Trophoblast cell (in vitro differentiated cells and primary cell): ENCODE measurements at regions not wholly inside any gene's neighbourhood (a gene's known extent, or its start where the extent isn't known, plus 50 kb on each side); places are given as distances from the start of the nearest gene placed in this dataset.
A peak's percentile ranks its signal among the peaks of the same experiment; 100 is the strongest.

Experiments used
- DNase-seq, 2 donors: peaks; one replicate each; pipeline ENCODE4 v3.0.0-alpha.2; 2016
- H2AFZ ChIP-seq: 2 replicates; pipeline ENCODE4 v1.6.1; 2013; ENCODE audit warnings: low read length, moderate library complexity, mild to moderate bottlenecking; ENCODE audit not compliant: insufficient read depth, poor library complexity
- H2AK5ac ChIP-seq: 2 replicates; pipeline ENCODE4 v1.6.1; 2013; ENCODE audit warnings: mild to moderate bottlenecking, low read length
- H2BK120ac ChIP-seq: 2 replicates; pipeline ENCODE4 v1.6.1; 2013; ENCODE audit warnings: low read length, mild to moderate bottlenecking, moderate library complexity; ENCODE audit not compliant: insufficient read depth, poor library complexity
- H2BK12ac ChIP-seq: 2 replicates; pipeline ENCODE4 v1.6.1; 2013; ENCODE audit warnings: mild to moderate bottlenecking, low read length, moderate library complexity
- H2BK5ac ChIP-seq: 2 replicates; pipeline ENCODE4 v1.6.1; 2013; ENCODE audit warnings: low read length, low read depth, moderate library complexity, mild to moderate bottlenecking; ENCODE audit not compliant: poor library complexity
- H3K14ac ChIP-seq: 2 replicates; pipeline ENCODE4 v1.6.1; 2013; ENCODE audit warnings: mild to moderate bottlenecking, low read length
- H3K18ac ChIP-seq: 2 replicates; pipeline ENCODE4 v1.6.1; 2013; ENCODE audit warnings: mild to moderate bottlenecking, low read length
- H3K23ac ChIP-seq: 2 replicates; pipeline ENCODE4 v1.6.1; 2013; ENCODE audit warnings: low read length
- H3K27ac ChIP-seq: 2 replicates; pipeline ENCODE4 v1.5.1; 2013; ENCODE audit warnings: low read depth, mild to moderate bottlenecking, inconsistent platforms, low read length, moderate library complexity
- H3K27me3 ChIP-seq: 2 replicates; pipeline ENCODE4 v1.6.1; 2013; ENCODE audit warnings: inconsistent platforms, mild to moderate bottlenecking, low read length, moderate library complexity; ENCODE audit not compliant: insufficient read depth
- H3K36me3 ChIP-seq, 2 experiments: 1 replicate in 1 of 2; 2 replicates in 1 of 2; pipeline ENCODE4 v1.6.1; 2013; ENCODE audit warnings: low read length in 2 of 2, mild to moderate bottlenecking in 2 of 2, moderate library complexity in 1 of 2; ENCODE audit not compliant: insufficient read depth in 2 of 2, control insufficient read depth in 1 of 2
- H3K4ac ChIP-seq: 2 replicates; pipeline ENCODE4 v1.6.1; 2013; ENCODE audit warnings: low read depth, mild to moderate bottlenecking, low read length, moderate library complexity
- H3K4me1 ChIP-seq, 2 experiments: 1 replicate in 1 of 2; 2 replicates in 1 of 2; pipeline ENCODE4 v1.6.1; 2013; ENCODE audit warnings: low read length in 2 of 2, mild to moderate bottlenecking in 2 of 2, moderate library complexity in 1 of 2; ENCODE audit not compliant: insufficient read depth in 2 of 2, control insufficient read depth in 1 of 2
- H3K4me2 ChIP-seq: 2 replicates; pipeline ENCODE4 v1.6.1; 2013; ENCODE audit warnings: inconsistent platforms, mild to moderate bottlenecking, low read length, moderate library complexity
- H3K4me3 ChIP-seq: 2 replicates; pipeline ENCODE4 v1.5.1; 2013; ENCODE audit warnings: mild to moderate bottlenecking, low read depth, low read length, inconsistent platforms
- H3K79me1 ChIP-seq: one replicate; pipeline ENCODE4 v1.6.1; 2013; ENCODE audit warnings: low read length
- H3K79me2 ChIP-seq: 2 replicates; pipeline ENCODE4 v1.6.1; 2013; ENCODE audit warnings: low read length, mild to moderate bottlenecking; ENCODE audit not compliant: control insufficient read depth, insufficient read depth, poor library complexity
- H3K9ac ChIP-seq: 2 replicates; pipeline ENCODE4 v1.6.1; 2013; ENCODE audit warnings: mild to moderate bottlenecking, low read length
- H3K9me3 ChIP-seq: 2 replicates; pipeline ENCODE4 v1.6.1; 2013; ENCODE audit warnings: low read depth, mild to moderate bottlenecking, control low read depth, inconsistent platforms, low read length; ENCODE audit not compliant: insufficient read depth
- H4K12ac ChIP-seq: 2 replicates; pipeline ENCODE4 v1.6.1; 2013; ENCODE audit warnings: low read depth, mild to moderate bottlenecking, low read length, moderate library complexity
- H4K8ac ChIP-seq: 2 replicates; pipeline ENCODE4 v1.6.1; 2013; ENCODE audit warnings: low read depth, mild to moderate bottlenecking, low read length, moderate library complexity
- H4K91ac ChIP-seq: one replicate; pipeline ENCODE4 v1.6.1; 2013; ENCODE audit warnings: low read depth, mild to moderate bottlenecking, low read length, moderate library complexity
- WGBS: extraction: QIAGEN DNeasy Blood & Tissue Kit; methylation state at CpG from one replicate; pipeline ENCODE4 v1.1.7; 2013; ENCODE audit warnings: missing lambda C conversion rate; ENCODE audit not compliant: insufficient read length, insufficient coverage; ENCODE audit errors: extremely low coverage; 5-methylcytosine and 5-hydroxymethylcytosine counted together

DNA sequence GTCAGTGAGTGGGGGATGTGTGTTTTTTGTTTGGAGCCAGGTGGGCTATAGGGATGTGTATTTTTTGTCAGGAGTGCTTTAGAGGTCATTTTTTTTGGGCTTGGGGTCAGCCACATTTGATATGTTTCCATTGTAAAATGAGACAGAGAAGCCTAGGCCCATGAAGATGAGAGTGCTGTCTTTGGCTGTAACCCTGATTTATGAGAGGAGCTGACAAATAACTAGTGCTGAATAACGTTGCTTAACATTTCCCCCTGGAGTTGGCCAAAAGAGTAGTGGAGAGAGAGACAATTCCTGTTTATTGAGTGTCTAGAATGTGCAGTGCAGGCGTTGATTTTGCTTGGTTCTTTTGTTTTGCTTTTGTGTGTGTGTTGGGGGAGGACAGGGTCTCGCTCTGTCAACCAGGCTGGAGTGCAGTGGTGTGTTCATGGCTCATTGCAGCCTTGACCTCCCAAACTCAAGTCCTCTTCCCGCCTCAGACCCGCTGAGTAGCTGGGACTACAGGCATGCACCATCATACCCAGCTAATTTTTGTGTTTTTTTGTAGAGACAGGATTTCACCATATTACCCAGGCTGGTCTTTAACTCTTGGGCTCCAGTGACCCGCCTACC, 64.7 kb downstream of the S1PR1 start:
- Histone ChIP-seq H3K18ac (no peak overlapping the region), H3K79me2 (no peaks in the 10 kb centered on the region), H3K27me3 (no peaks in the 10 kb centered on the region), H3K4ac (no peak overlapping the region), H3K9me3 (no peaks in the 10 kb centered on the region), H3K4me1 (no peaks in the 10 kb centered on the region), H3K4me2 (no peak overlapping the region), H2BK12ac (no peak overlapping the region), H3K4me3 (no peak overlapping the region), H3K23ac (no peak overlapping the region), H2BK5ac (no peak overlapping the region), H3K79me1 (no peaks in the 10 kb centered on the region), H2BK120ac (no peak overlapping the region), H3K9ac (no peak overlapping the region), H4K12ac (no peak overlapping the region), H4K91ac (no peak overlapping the region), H3K14ac (no peak overlapping the region), H2AFZ (no peak overlapping the region), H2AK5ac (no peak overlapping the region), H3K27ac (no peak overlapping the region), H4K8ac (no peak overlapping the region), H3K36me3 (no peaks in the 10 kb centered on the region)
- DNase-seq: no peak
- no CpG with 5 or more reads among the region's 6 CpGs for WGBS

DNA sequence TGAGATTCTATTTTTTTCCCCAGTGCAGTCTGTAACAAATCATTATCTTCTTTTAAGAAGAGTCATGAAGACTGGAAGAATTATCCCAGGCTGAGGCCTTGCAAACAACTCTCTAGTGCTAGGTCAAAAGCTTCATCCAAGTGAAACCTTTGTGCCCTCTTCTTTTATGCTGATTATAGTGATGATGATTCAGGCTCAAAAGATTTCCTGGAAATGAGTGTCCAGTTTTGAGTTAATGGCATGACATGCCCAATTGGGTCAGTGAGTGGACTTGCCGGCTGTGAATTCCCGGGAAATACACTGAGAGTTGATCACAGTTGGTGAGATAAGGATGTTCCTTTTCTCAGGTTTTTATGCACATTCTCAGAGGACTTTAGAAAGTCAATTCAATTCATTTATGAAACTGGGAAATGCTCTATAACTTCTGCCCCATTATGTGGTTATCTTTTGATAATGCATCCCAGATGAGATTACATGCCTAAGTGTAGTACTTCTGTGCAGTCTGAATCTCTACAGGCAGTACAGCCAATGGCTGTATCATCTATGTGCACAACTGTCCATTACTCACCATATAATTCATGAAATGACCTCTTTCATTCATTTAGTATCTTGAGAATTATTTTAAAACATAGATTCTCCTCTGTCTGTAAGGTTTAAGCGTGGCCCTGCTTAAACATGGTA, 66.2 kb downstream of the S1PR1 start:
- Histone ChIP-seq H4K12ac (no peak overlapping the region), H3K27ac (no peak overlapping the region), H2AK5ac (no peak overlapping the region), H3K27me3 (no peaks in the 10 kb centered on the region), H2BK12ac (no peak overlapping the region), H2BK120ac (no peak overlapping the region), H3K14ac (no peak overlapping the region), H3K36me3 (no peaks in the 10 kb centered on the region), H3K79me1 (no peaks in the 10 kb centered on the region), H4K8ac (no peak overlapping the region), H3K4ac (no peak overlapping the region), H3K23ac (no peak overlapping the region), H2AFZ (no peak overlapping the region), H3K4me3 (no peak overlapping the region), H3K4me2 (no peak overlapping the region), H2BK5ac (no peak overlapping the region), H4K91ac (no peak overlapping the region), H3K79me2 (no peaks in the 10 kb centered on the region), H3K9ac (no peak overlapping the region), H3K4me1 (no peaks in the 10 kb centered on the region), H3K9me3 (no peaks in the 10 kb centered on the region), H3K18ac (no peak overlapping the region)
- WGBS: no CpG with 5 or more reads among the region's 3 CpGs
- DNase-seq: peak in 1 of 2 donors; percentile 39

GRCh38 chr1:101307985-101308689, 71.3 kb downstream of the S1PR1 start:
- no peak overlapping the region for H2BK12ac ChIP-seq
- H3K4me3 ChIP-seq: no peak overlapping the region
- no peak overlapping the region for H3K4ac ChIP-seq
- no peak overlapping the region for H4K8ac ChIP-seq
- no CpG with 5 or more reads among the region's 7 CpGs for WGBS
- no peak overlapping the region for H3K23ac ChIP-seq
- no peak overlapping the region for H3K27ac ChIP-seq
- H3K27me3 ChIP-seq: peaks cover 7% of the 10 kb centered on the region
- no peaks in the 10 kb centered on the region for H3K9me3 ChIP-seq
- no peak overlapping the region for H2BK5ac ChIP-seq
- H3K79me1 ChIP-seq: no peaks in the 10 kb centered on the region
- no peak overlapping the region for H2BK120ac ChIP-seq
- peak; percentile 81 to 92 for DNase-seq
- no peak overlapping the region for H3K14ac ChIP-seq
- no peak overlapping the region for H2AK5ac ChIP-seq
- no peak overlapping the region for H3K18ac ChIP-seq
- H4K91ac ChIP-seq: no peak overlapping the region
- no peak overlapping the region for H4K12ac ChIP-seq
- peaks cover 5 to 6% of the 10 kb centered on the region in 2 experiments for H3K4me1 ChIP-seq
- H3K4me2 ChIP-seq: no peak overlapping the region
- no peak overlapping the region for H3K9ac ChIP-seq
- H3K36me3 ChIP-seq: no peaks in the 10 kb centered on the region
- H2AFZ ChIP-seq: no peak overlapping the region
- H3K79me2 ChIP-seq: no peaks in the 10 kb centered on the region

DNA sequence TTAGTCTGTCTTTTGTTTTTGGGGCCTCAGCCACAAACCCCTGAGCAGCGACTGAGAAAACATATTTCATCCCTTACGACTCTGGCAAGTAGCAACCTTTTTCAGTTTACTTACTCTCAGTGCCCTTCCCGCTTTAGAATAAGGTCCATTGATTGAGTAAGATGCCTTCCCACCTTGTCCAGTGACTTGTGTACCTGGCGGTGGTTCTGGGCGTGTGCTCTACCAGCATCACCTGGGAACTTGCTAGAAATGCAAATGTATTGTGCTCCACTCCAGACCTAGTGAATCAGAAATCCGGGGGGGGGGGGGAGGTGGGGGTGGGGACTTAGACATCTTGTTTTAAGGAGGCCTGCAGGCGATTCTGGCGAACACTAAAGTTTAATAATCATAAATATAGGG, 72.1 kb downstream of the S1PR1 start:
- Histone ChIP-seq H3K9me3 (no peaks in the 10 kb centered on the region), H3K4me2 (no peak overlapping the region), H3K4me3 (no peak overlapping the region), H3K79me1 (no peaks in the 10 kb centered on the region), H2AK5ac (no peak overlapping the region), H2BK5ac (no peak overlapping the region), H2AFZ (no peak overlapping the region), H3K23ac (no peak overlapping the region), H4K12ac (no peak overlapping the region), H3K18ac (no peak overlapping the region), H3K9ac (no peak overlapping the region), H3K4ac (no peak overlapping the region), H3K36me3 (no peaks in the 10 kb centered on the region), H3K79me2 (no peaks in the 10 kb centered on the region), H4K91ac (no peak overlapping the region), H2BK12ac (no peak overlapping the region), H2BK120ac (no peak overlapping the region), H4K8ac (no peak overlapping the region), H3K27me3 (peaks cover 7% of the 10 kb centered on the region), H3K27ac (no peak overlapping the region), H3K4me1 (peaks cover 5 to 6% of the 10 kb centered on the region in 2 experiments), H3K14ac (no peak overlapping the region)
- no CpG with 5 or more reads among the region's 8 CpGs for WGBS
- peak; percentile 75 to 86 for DNase-seq
